IMR-90 (cell line): ENCODE measurements at regions not wholly inside any gene's neighbourhood (a gene's known extent, or its start where the extent isn't known, plus 50 kb on each side); places are given as distances from the start of the nearest gene placed in this dataset.
A peak's percentile ranks its signal among the peaks of the same experiment; 100 is the strongest.

Experiments
- ATAC-seq: fragments of 200-7000 bp; cut with Tn5 transposase; 2 replicates; pipeline ENCODE4 v1.9.1; 2020; ENCODE audit warnings: low read depth, mild to moderate bottlenecking, moderate library complexity
- BruUV-seq: library from RNA; stranded (reverse); fragments of 400-500 nt; replicated peaks from 2 replicates; lab custom pipeline; 2021; lab: Mats Ljungman, UMichigan
- CTCF ChIA-PET: fragments of 300-600 bp; formaldehyde crosslinking; extraction: SDS; loops from one replicate; lab custom pipeline; 2021; ENCODE audit warnings: antibody characterized with exemption; lab: Yijun Ruan, JAX
- POLR2A ChIA-PET: fragments of 300-600 bp; sonication (Branson Sonifier 250); formaldehyde crosslinking; loops from one replicate; lab custom pipeline; 2022; ENCODE audit warnings: antibody characterized with exemption; ENCODE audit not compliant: unreplicated experiment; lab: Charles Lee
- DNase-seq: peaks from one replicate; pipeline ENCODE4 v3.0.0; 2013
- H2AFZ ChIP-seq: replicated peaks from 2 replicates; pipeline ENCODE3; 2013; ENCODE audit warnings: low read length, mild to moderate bottlenecking; ENCODE audit not compliant: poor library complexity
- H2AK5ac ChIP-seq: 2 replicates; pipeline ENCODE4 v1.6.1; 2013; ENCODE audit warnings: low read depth, low read length, inconsistent platforms
- H2AK9ac ChIP-seq: replicated peaks from 2 replicates; pipeline ENCODE3; 2013; ENCODE audit warnings: mild to moderate bottlenecking, low read depth, low read length, moderate library complexity; ENCODE audit not compliant: poor library complexity
- H2BK120ac ChIP-seq: 2 replicates; pipeline ENCODE4 v1.6.1; 2013; ENCODE audit warnings: low read depth, low read length, inconsistent platforms
- H2BK15ac ChIP-seq: 3 replicates; pipeline ENCODE4 v1.6.1; 2013; ENCODE audit warnings: low read depth, low read length, inconsistent platforms
- H2BK20ac ChIP-seq: 2 replicates; pipeline ENCODE4 v1.6.1; 2013; ENCODE audit warnings: low read depth, mild to moderate bottlenecking, inconsistent platforms, low read length, moderate library complexity
- H2BK5ac ChIP-seq: 2 replicates; pipeline ENCODE4 v1.6.1; 2013; ENCODE audit warnings: mild to moderate bottlenecking, low read depth, low read length, inconsistent platforms; ENCODE audit not compliant: poor library complexity, severe bottlenecking
- H3K14ac ChIP-seq: replicated peaks from 2 replicates; pipeline ENCODE4 v1.6.1; 2013; ENCODE audit warnings: low read depth, low read length, inconsistent platforms
- H3K18ac ChIP-seq: 2 replicates; pipeline ENCODE4 v1.6.1; 2013; ENCODE audit warnings: low read depth, low read length, control low read depth
- H3K23ac ChIP-seq: 2 replicates; pipeline ENCODE4 v1.6.1; 2013; ENCODE audit warnings: low read depth, low read length, inconsistent platforms
- H3K27ac ChIP-seq: 2 replicates; pipeline ENCODE4 v1.5.1; 2013; ENCODE audit warnings: mild to moderate bottlenecking, control low read depth, low read length; ENCODE audit not compliant: insufficient read depth
- H3K27me3 ChIP-seq: 2 replicates; pipeline ENCODE4 v1.6.1; 2013; ENCODE audit warnings: low read length; ENCODE audit not compliant: control insufficient read depth, insufficient read depth
- H3K36me3 ChIP-seq: 2 replicates; pipeline ENCODE4 v1.6.1; 2013; ENCODE audit warnings: low read length, mixed read lengths; ENCODE audit not compliant: control insufficient read depth, insufficient read depth
- H3K4ac ChIP-seq: 2 replicates; pipeline ENCODE4 v1.6.1; 2013; ENCODE audit warnings: low read depth, low read length, inconsistent platforms
- H3K4me1 ChIP-seq: 2 replicates; pipeline ENCODE4 v1.6.1; 2013; ENCODE audit warnings: low read length, mixed read lengths; ENCODE audit not compliant: control insufficient read depth, insufficient read depth
- H3K4me2 ChIP-seq: 2 replicates; pipeline ENCODE4 v1.6.1; 2013; ENCODE audit warnings: low read depth, mild to moderate bottlenecking, control low read depth, low read length, moderate library complexity
- H3K4me3 ChIP-seq: 2 replicates; pipeline ENCODE4 v1.5.1; 2013; ENCODE audit warnings: low read depth, mild to moderate bottlenecking, control low read depth, low read length, moderate library complexity; ENCODE audit not compliant: insufficient read depth
- H3K56ac ChIP-seq: 2 replicates; pipeline ENCODE4 v1.6.1; 2013; ENCODE audit warnings: low read length, inconsistent platforms; ENCODE audit not compliant: insufficient read depth; ENCODE audit errors: extremely low read depth
- H3K79me1 ChIP-seq, 2 experiments: 2 replicates each; pipeline ENCODE4 v1.6.1; 2013; ENCODE audit warnings: low read length in 2 of 2, inconsistent platforms in 1 of 2, low read depth in 1 of 2
- H3K9ac ChIP-seq: 2 replicates; pipeline ENCODE4 v1.6.1; 2013; ENCODE audit warnings: low read depth, low read length, control low read depth
- H3K9me1 ChIP-seq: 2 replicates; pipeline ENCODE4 v1.6.1; 2013; ENCODE audit warnings: low read length, inconsistent platforms; ENCODE audit not compliant: insufficient read depth
- H3K9me3 ChIP-seq: 2 replicates; pipeline ENCODE4 v1.6.1; 2013; ENCODE audit warnings: low read length; ENCODE audit not compliant: control insufficient read depth, insufficient read depth
- H4K20me1 ChIP-seq: 2 replicates; pipeline ENCODE4 v1.6.1; 2013; ENCODE audit warnings: low read length, inconsistent platforms; ENCODE audit not compliant: insufficient read depth
- H4K5ac ChIP-seq: 2 replicates; pipeline ENCODE4 v1.6.1; 2013; ENCODE audit warnings: mild to moderate bottlenecking, low read depth, low read length, control low read depth
- H4K8ac ChIP-seq, 2 experiments: 2 replicates each; pipeline ENCODE4 v1.6.1; 2013; ENCODE audit warnings: low read depth in 2 of 2, low read length in 2 of 2, control low read depth in 1 of 2, inconsistent platforms in 1 of 2
- H4K91ac ChIP-seq: 2 replicates; pipeline ENCODE4 v1.6.1; 2013; ENCODE audit warnings: low read depth, low read length, inconsistent platforms; ENCODE audit not compliant: insufficient read depth
- BHLHE40 ChIP-seq: fragments of 150-350 bp; IDR thresholded peaks from 2 replicates; pipeline ENCODE4 v1.6.1; 2016; ENCODE audit warnings: mild to moderate bottlenecking, low read depth, low read length
- CHD1 ChIP-seq: IDR thresholded peaks from 2 replicates; pipeline ENCODE4 v1.6.1; 2012; ENCODE audit warnings: low read depth, low read length, improper control_type of control experiment
- ELK1 ChIP-seq: fragments of 150-350 bp; IDR thresholded peaks from 2 replicates; pipeline ENCODE4 v1.6.1; 2016; ENCODE audit warnings: low read depth, mild to moderate bottlenecking, low read length, moderate library complexity, borderline replicate concordance
- FOS ChIP-seq: fragments of 150-350 bp; IDR thresholded peaks from 2 replicates; pipeline ENCODE4 v1.6.1; 2016; ENCODE audit warnings: low read depth, low read length
- MXI1 ChIP-seq: IDR thresholded peaks from 2 replicates; pipeline ENCODE4 v1.6.1; 2012; ENCODE audit warnings: low read depth, mild to moderate bottlenecking, low read length, moderate library complexity, borderline replicate concordance
- NFE2L2 ChIP-seq: fragments of 150-350 bp; IDR thresholded peaks from 2 replicates; pipeline ENCODE4 v1.6.1; 2016; ENCODE audit warnings: low read depth, mild to moderate bottlenecking, low read length
- RCOR1 ChIP-seq: IDR thresholded peaks from 2 replicates; pipeline ENCODE4 v1.6.1; 2012; ENCODE audit warnings: mild to moderate bottlenecking, low read length, improper control_type of control experiment; ENCODE audit not compliant: insufficient replicate concordance
- RFX5 ChIP-seq: IDR thresholded peaks from 2 replicates; pipeline ENCODE4 v1.8.0; 2012; ENCODE audit warnings: low read depth, mild to moderate bottlenecking, low read length, moderate library complexity
- dilution Hi-C: fragments of 300-500 bp; cut with HindIII; formaldehyde crosslinking; loops from one replicate; pipeline ENCODE4 v1.14.3; 2018; ENCODE audit warnings: low sequenced_read_pairs; ENCODE audit not compliant: unreplicated experiment
- in situ Hi-C: fragments of 300-500 bp; cut with MboI; formaldehyde crosslinking; loops from 3 replicates; pipeline ENCODE4 v1.14.3; 2019; ENCODE audit warnings: low sequenced_read_pairs, inconsistent platforms, mixed read lengths
- intact Hi-C: fragments of 100-400 bp; cut with micrococcal nuclease; formaldehyde crosslinking; loops from 2 replicates; pipeline ENCODE4 v1.10.0; 2022

GRCh38 chr6:113558966-113559365 is 298.2 kb upstream of the MARCKS start:
- in situ Hi-C loops, result no loop called here
- Histone ChIP-seq H4K8ac (peak overlapping the region; percentile 3 to 53; a peak in 2 of 4 replicates), H3K18ac (peak overlapping the region; percentile 94; the same call in 1 of the 2 replicates), H4K20me1 (no peaks in the 10 kb centered on the region), H4K91ac (no peak overlapping the region), H2AK5ac (no peak overlapping the region), H2AK9ac (no peak overlapping the region), H3K14ac (no peak overlapping the region; the same call in 1 of the 2 replicates), H3K4ac (peak overlapping the region; percentile 1; the same call in 1 of the 2 replicates), H3K9me1 (peaks cover 3% of the 10 kb centered on the region; the same call in 1 of the 2 replicates), H2BK20ac (peak overlapping the region; percentile 11; the same call in 1 of the 2 replicates), H3K27ac (no peak overlapping the region), H3K9ac (no peak overlapping the region; the same call in 1 of the 2 replicates), H3K79me1 (no peaks in the 10 kb centered on the region), H2BK5ac (peak overlapping the region; percentile 65), H3K27me3 (no peaks in the 10 kb centered on the region), H4K5ac (peak overlapping the region; percentile 87; the same call in 1 of the 2 replicates), H3K4me1 (peaks cover 3% of the 10 kb centered on the region; the same call in 1 of the 2 replicates), H3K4me3 (no peak overlapping the region), H3K23ac (no peak overlapping the region), H3K36me3 (no peaks in the 10 kb centered on the region), H3K56ac (no peak overlapping the region), H3K4me2 (peak overlapping the region; percentile 87; the same call in 1 of the 2 replicates), H2BK15ac (0 out of 3 replicates have a peak overlapping the region, but pooled peaks have one; percentile 23), H2BK120ac (peak overlapping the region; percentile 45; the same call in 1 of the 2 replicates), H2AFZ (no peak overlapping the region), H3K9me3 (no peaks in the 10 kb centered on the region)
- intact Hi-C loops, result no loop called here
- dilution Hi-C loops, result no loop called here
- ATAC-seq (peak; percentile 88), DNase-seq (peak; percentile 65)
- BruUV-seq, result no TSS peak
- CTCF ChIA-PET, result no interaction called here
- POLR2A ChIA-PET, result no interaction called here
- TF ChIP-seq NFE2L2 (no peak), RCOR1 (no peak), CHD1 (no peak), BHLHE40 (no peak), MXI1 (no peak), RFX5 (no peak), FOS (no peak), ELK1 (no peak)
